ENCODE measurements at regions not wholly inside any gene's neighbourhood (a gene's known extent, or its start where the extent isn't known, plus 50 kb on each side); places are given as distances from the start of the nearest gene placed in this dataset.

GRCh38 chr10:28181478-28182096 is 121.3 kb downstream of the MPP7 start:
- H3K4me1 ChIP-seq: peaks cover 9 to 22% (median 12%) of the 10 kb centered on the region in 4 donors
- H3K27me3 ChIP-seq: no peaks in the 10 kb centered on the region
- DNase-seq (no peak), ATAC-seq (ENCODE audit: low FRiP score in 2 of 2) (no peak)
- no peak overlapping the region for H3K27ac ChIP-seq
- TF ChIP-seq POLR2A (IDR thresholded peaks at IDR 0.05) (no peak), POLR2AphosphoS5 (IDR thresholded peaks at IDR 0.05) (no peak), EP300 (IDR thresholded peaks at IDR 0.05) (no peak), CTCF (IDR thresholded peaks at IDR 0.05) (no peak)
- H3K9me3 ChIP-seq: no peaks in the 10 kb centered on the region
- 78% methylated on average over 7 of the region's 7 CpGs for WGBS, 2 donors
- H3K36me3 ChIP-seq: no peaks in the 10 kb centered on the region
- no peak overlapping the region for H3K4me3 ChIP-seq

- WGBS, 2 donors: 45 to 52% methylated on average over 4 of the region's 4 CpGs
- no peak for TF ChIP-seq CTCF (IDR thresholded peaks at IDR 0.05)
- no peak for TF ChIP-seq POLR2A (IDR thresholded peaks at IDR 0.05)
- no peak for TF ChIP-seq POLR2AphosphoS5 (IDR thresholded peaks at IDR 0.05)
- TF ChIP-seq EP300 (IDR thresholded peaks at IDR 0.05): no peak
- no peak for ATAC-seq (ENCODE audit: low FRiP score in 2 of 2)
Measured at GRCh38 chr10:28180654-28181053, 122.2 kb downstream of the MPP7 start.

GRCh38 chr10:28179743-28180099 is 123.1 kb downstream of the MPP7 start:
- no peak for DNase-seq
- Histone ChIP-seq H3K27ac (no peak overlapping the region), H3K27me3 (no peaks in the 10 kb centered on the region), H3K9me3 (no peaks in the 10 kb centered on the region), H3K4me1 (peaks cover 9 to 22% (median 12%) of the 10 kb centered on the region in 4 donors), H3K4me3 (no peak overlapping the region), H3K36me3 (no peaks in the 10 kb centered on the region)
- ATAC-seq (ENCODE audit: low FRiP score in 2 of 2): no peak
- peak in 1 of 6 experiments; percentile 5 for TF ChIP-seq CTCF (IDR thresholded peaks at IDR 0.05)
- no peak for TF ChIP-seq EP300 (IDR thresholded peaks at IDR 0.05)

More at GRCh38 chr10:28180654-28181053, 122.2 kb downstream of the MPP7 start:
- peaks cover 9 to 22% (median 12%) of the 10 kb centered on the region in 4 donors for H3K4me1 ChIP-seq
- H3K9me3 ChIP-seq: no peaks in the 10 kb centered on the region
- H3K4me3 ChIP-seq: no peak overlapping the region
- H3K27ac ChIP-seq: no peak overlapping the region
- H3K36me3 ChIP-seq: no peaks in the 10 kb centered on the region
- no peaks in the 10 kb centered on the region for H3K27me3 ChIP-seq
- DNase-seq: no peak

GRCh38 chr10:28179006-28179742 is 123.7 kb downstream of the MPP7 start:
- ATAC-seq (ENCODE audit: low FRiP score in 2 of 2) (peak; percentile 61 to 88), DNase-seq (no peak)
- 15 to 20% methylated on average over 4 of the region's 4 CpGs for WGBS, 2 donors

More at GRCh38 chr10:28179006-28179742, 123.7 kb downstream of the MPP7 start:
- TF ChIP-seq POLR2A (IDR thresholded peaks at IDR 0.05) (no peak), CTCF (IDR thresholded peaks at IDR 0.05) (peak; percentile 52 to 73 (median 56))
- Histone ChIP-seq H3K36me3 (no peaks in the 10 kb centered on the region), H3K27me3 (no peaks in the 10 kb centered on the region), H3K27ac (no peak overlapping the region), H3K4me3 (no peak overlapping the region), H3K9me3 (no peaks in the 10 kb centered on the region), H3K4me1 (peaks cover 9 to 22% (median 12%) of the 10 kb centered on the region in 4 donors)

All from upper lobe of left lung (tissue), 6 donors.